Endothelial cell of umbilical vein (primary cell): ENCODE measurements at regions not wholly inside any gene's neighbourhood (a gene's known extent, or its start where the extent isn't known, plus 50 kb on each side); places are given as distances from the start of the nearest gene placed in this dataset.

Experiments
- BruUV-seq: library from RNA; stranded (reverse); fragments of 400-500 nt; replicated peaks from 2 replicates; lab custom pipeline; 2021; lab: Mats Ljungman, UMichigan
- CTCF ChIA-PET: fragments of 300-600, 350-600 bp; sonication (Branson Sonifier 250); formaldehyde crosslinking; loops from one replicate; lab custom pipeline; 2021; ENCODE audit warnings: antibody characterized with exemption, inconsistent platforms; lab: Charles Lee
- POLR2A ChIA-PET: fragments of 300-600, 350-600 bp; sonication (Branson Sonifier 250); formaldehyde crosslinking; loops from one replicate; lab custom pipeline; 2021; ENCODE audit warnings: antibody characterized with exemption, inconsistent platforms; lab: Charles Lee
- DNase-seq: peaks from one replicate; pipeline ENCODE4 v3.0.0-alpha.2; 2011; ENCODE audit warnings: low read depth, low spot score
- FAIRE-seq: peaks from 2 replicates; lab custom pipeline; 2011; peaks lifted over from hg19 to GRCh38; lab: Jason Lieb, UNC
- H2AFZ ChIP-seq: 2 replicates; pipeline ENCODE4 v1.6.0; 2012; ENCODE audit warnings: low read depth, low read length, control low read depth, inconsistent platforms
- H3K27ac ChIP-seq: 2 replicates; pipeline ENCODE4 v1.5.1; 2011; ENCODE audit warnings: low read depth, mild to moderate bottlenecking, control low read depth, low read length, moderate library complexity; ENCODE audit not compliant: insufficient read depth
- H3K27me3 ChIP-seq, 2 experiments: 2 replicates each; pipeline versions ENCODE4 v1.6.0 to v1.6.1; 2011; ENCODE audit warnings: low read length in 2 of 2, mixed read lengths in 1 of 2; ENCODE audit not compliant: control insufficient read depth in 2 of 2, insufficient read depth in 2 of 2
- H3K36me3 ChIP-seq, 2 experiments: 2 replicates in 1 of 2; 3 replicates in 1 of 2; pipeline ENCODE4 v1.5.1; 2011; ENCODE audit warnings: low read length in 2 of 2, mild to moderate bottlenecking in 1 of 2, moderate library complexity in 1 of 2; ENCODE audit not compliant: control insufficient read depth in 2 of 2, insufficient read depth in 2 of 2; ENCODE audit errors: extremely low read depth in 1 of 2
- H3K4me1 ChIP-seq: 3 replicates; pipeline ENCODE4 v1.5.1; 2011; ENCODE audit warnings: mild to moderate bottlenecking, low read length; ENCODE audit not compliant: control insufficient read depth, insufficient read depth; ENCODE audit errors: extremely low read depth
- H3K4me2 ChIP-seq: 2 replicates; pipeline ENCODE4 v1.6.1; 2011; ENCODE audit warnings: low read length, control low read depth, mixed read lengths; ENCODE audit not compliant: insufficient read depth
- H3K4me3 ChIP-seq, 3 experiments: fragments of 200-600 bp in 1 of 3; sonication (generic), shearing (Covaris generic) in 1 of 3; replicated peaks in 1 of 3; 2 replicates each; pipeline ENCODE4 v1.5.1; 2011 to 2016; ENCODE audit warnings: control low read depth in 3 of 3, low read length in 3 of 3, mild to moderate bottlenecking in 2 of 3, inconsistent platforms in 1 of 3, low read depth in 1 of 3, moderate library complexity in 1 of 3; ENCODE audit not compliant: insufficient read depth in 1 of 3
- H3K79me2 ChIP-seq: 2 replicates; pipeline ENCODE4 v1.6.0; 2012; ENCODE audit warnings: low read length, inconsistent platforms; ENCODE audit not compliant: control insufficient read depth, insufficient read depth
- H3K9ac ChIP-seq: replicated peaks from 2 replicates; pipeline ENCODE3; 2011; ENCODE audit warnings: low read length, control low read depth; ENCODE audit not compliant: insufficient read depth; ENCODE audit errors: extremely low read depth
- H3K9me1 ChIP-seq: replicated peaks from 3 replicates; pipeline ENCODE4 v1.6.0; 2011; ENCODE audit warnings: mild to moderate bottlenecking, low read length; ENCODE audit not compliant: control insufficient read depth, insufficient read depth; ENCODE audit errors: extremely low read depth
- H3K9me3 ChIP-seq: replicated peaks from 2 replicates; pipeline ENCODE4 v1.5.1; 2012; ENCODE audit warnings: low read length, inconsistent platforms; ENCODE audit not compliant: control insufficient read depth, insufficient read depth
- H4K20me1 ChIP-seq: replicated peaks from 2 replicates; pipeline ENCODE3; 2011; ENCODE audit warnings: mild to moderate bottlenecking, low read length; ENCODE audit not compliant: control insufficient read depth, insufficient read depth; ENCODE audit errors: extremely low read depth
- CTCF ChIP-seq, 2 donors: IDR thresholded peaks; 1 replicate in 1 of 2; 2 replicates in 1 of 2; pipeline ENCODE4 v1.5.1; 2011; ENCODE audit warnings: low read length in 2 of 2, mild to moderate bottlenecking in 2 of 2, moderate library complexity in 2 of 2, control low read depth in 1 of 2, inconsistent platforms in 1 of 2, low read depth in 1 of 2; ENCODE audit not compliant: insufficient read depth in 1 of 2; ENCODE audit errors: extremely low read depth in 1 of 2
- EZH2 ChIP-seq: IDR thresholded peaks from 2 replicates; pipeline ENCODE4 v1.6.1; 2012; ENCODE audit warnings: borderline replicate concordance, low read depth, mild to moderate bottlenecking, moderate library complexity, low read length, inconsistent platforms; ENCODE audit not compliant: severe bottlenecking
- FOS ChIP-seq: IDR thresholded peaks from 2 replicates; pipeline ENCODE4 v1.6.1; 2011; ENCODE audit warnings: mild to moderate bottlenecking, low read length, moderate library complexity, borderline replicate concordance; ENCODE audit not compliant: insufficient read depth
- GATA2 ChIP-seq: IDR thresholded peaks from 2 replicates; pipeline ENCODE4 v1.7.0; 2011; ENCODE audit warnings: low read depth, mild to moderate bottlenecking, moderate library complexity, mixed read lengths, low read length; ENCODE audit not compliant: insufficient read length, insufficient read depth
- JUN ChIP-seq: IDR thresholded peaks from 2 replicates; pipeline ENCODE4 v1.6.1; 2011; ENCODE audit warnings: borderline replicate concordance, low read depth; ENCODE audit not compliant: insufficient read length, insufficient read depth
- MAX ChIP-seq: IDR thresholded peaks from 2 replicates; pipeline ENCODE4 v1.6.1; 2011; ENCODE audit not compliant: insufficient read depth, insufficient read length
- MYC ChIP-seq: IDR thresholded peaks from one replicate; pipeline ENCODE4 v1.6.1; 2011; ENCODE audit warnings: mild to moderate bottlenecking, low read depth, low read length
- POLR2A ChIP-seq: IDR thresholded peaks from 2 replicates; pipeline ENCODE4 v1.6.1; 2012; ENCODE audit warnings: low read depth, mild to moderate bottlenecking, control low read depth, low read length
- POLR2AphosphoS5 ChIP-seq: IDR thresholded peaks from 2 replicates; pipeline ENCODE4 v1.6.1; 2012; ENCODE audit warnings: low read depth, mild to moderate bottlenecking, control low read depth, low read length, moderate library complexity; ENCODE audit not compliant: insufficient read depth
- dilution Hi-C: fragments of 300-500 bp; cut with MboI; formaldehyde crosslinking; loops from one replicate; pipeline ENCODE4 v1.15.0; 2019; ENCODE audit warnings: low sequenced_read_pairs; ENCODE audit not compliant: extremely low pct_ligation_motif_present
- intact Hi-C: fragments of 100-400 bp; cut with micrococcal nuclease; formaldehyde crosslinking; loops from one replicate; pipeline ENCODE4 v1.10.0; 2022

GRCh38 chr9:97773091-97773490 lies 76.0 kb upstream of the XPA start:
- H3K9me3 ChIP-seq: no peaks in the 10 kb centered on the region
- BruUV-seq: no TSS peak
- no peak for DNase-seq
- H3K27me3 ChIP-seq: peaks cover 25 to 29% of the 10 kb centered on the region in 2 experiments
- ChIA-PET CTCF (no interaction called here), POLR2A (no interaction called here)
- FAIRE-seq: no peak
- dilution Hi-C loops (no loop called here), intact Hi-C loops (no loop called here)
- H3K4me1 ChIP-seq: no peaks in the 10 kb centered on the region
- no peaks in the 10 kb centered on the region for H3K36me3 ChIP-seq
- no peak overlapping the region for H2AFZ ChIP-seq
- no peak overlapping the region for H3K27ac ChIP-seq
- no peak for TF ChIP-seq POLR2A
- no peak for TF ChIP-seq MAX
- TF ChIP-seq GATA2: no peak
- no peak for TF ChIP-seq MYC
- no peak for TF ChIP-seq JUN
- no peaks in the 10 kb centered on the region for H4K20me1 ChIP-seq
- no peak overlapping the region for H3K9ac ChIP-seq
- no peaks in the 10 kb centered on the region for H3K9me1 ChIP-seq
- H3K4me3 ChIP-seq: no peak overlapping the region
- no peaks in the 10 kb centered on the region for H3K79me2 ChIP-seq
- no peak overlapping the region for H3K4me2 ChIP-seq

GRCh38 chr9:97773723-97774122 lies 76.6 kb upstream of the XPA start:
- Histone ChIP-seq H3K27ac (no peak overlapping the region), H3K9me3 (no peaks in the 10 kb centered on the region), H3K36me3 (no peaks in the 10 kb centered on the region), H3K9me1 (no peaks in the 10 kb centered on the region), H3K4me3 (no peak overlapping the region), H3K4me1 (no peaks in the 10 kb centered on the region), H3K4me2 (no peak overlapping the region), H2AFZ (no peak overlapping the region), H3K27me3 (peaks cover 25 to 29% of the 10 kb centered on the region in 2 experiments), H4K20me1 (no peaks in the 10 kb centered on the region), H3K79me2 (no peaks in the 10 kb centered on the region), H3K9ac (no peak overlapping the region)
- ChIA-PET CTCF (interaction anchor here (1.4 kb wide), 1 partner anchor 117 kb away, joined by 3 read pairs; no protein-coding TSS in a partner anchor), POLR2A (no interaction called here)
- dilution Hi-C loops: no loop called here
- intact Hi-C loops: no loop called here
- no TSS peak for BruUV-seq
- TF ChIP-seq FOS (no peak), CTCF (IDR thresholded peaks at IDR 0.05; ENCODE audit: extremely low read depth in 1 of 2, insufficient read depth in 1 of 2, low read depth in 1 of 2, low read length in 2 of 2) (no peak), MAX (no peak), MYC (no peak), EZH2 (no peak), POLR2AphosphoS5 (no peak), GATA2 (no peak), JUN (no peak)
- FAIRE-seq (no peak), DNase-seq (no peak)
